Heart left ventricle (tissue), 16 donors: ENCODE measurements at regions not wholly inside any gene's neighbourhood (a gene's known extent, or its start where the extent isn't known, plus 50 kb on each side); places are given as distances from the start of the nearest gene placed in this dataset.
"Not testable (repeated sequence)": the region's sequence is repeated elsewhere in the genome, so short reads cannot be mapped to it uniquely, and the experiment has no call there.

ENCODE experiments used
- ATAC-seq, 4 donors: fragments of 200-7000 bp; cut with Tn5 transposase; one replicate each; pipeline ENCODE4 v1.9.1; 2020 to 2022; ENCODE audit warnings: moderate library complexity in 4 of 4, mild to moderate bottlenecking in 3 of 4, moderate number of reproducible peaks in 1 of 4
- DNase-seq, 5 donors: peaks; one replicate each; pipeline ENCODE4 v3.0.0-alpha.2; 2020
- H3K27ac ChIP-seq, 12 donors: fragments of 200-600 bp; sonication (generic) in 4 of 12; one replicate each; pipeline versions ENCODE4 v1.5.0 to v1.8.0; 2016 to 2022; ENCODE audit warnings: mild to moderate bottlenecking in 2 of 12
- H3K27me3 ChIP-seq, 9 donors: fragments of 200-600 bp; sonication (generic) in 2 of 9; one replicate each; pipeline versions ENCODE4 v1.5.1 to v1.8.0; 2016 to 2022; ENCODE audit warnings: mild to moderate bottlenecking in 3 of 9
- H3K36me3 ChIP-seq, 9 donors: fragments of 200-600 bp; sonication (generic) in 2 of 9; one replicate each; pipeline versions ENCODE4 v1.5.0 to v1.8.0; 2018 to 2022; ENCODE audit warnings: mild to moderate bottlenecking in 2 of 9
- H3K4me1 ChIP-seq, 12 donors: fragments of 200-600 bp; sonication (generic) in 4 of 12; one replicate each; pipeline versions ENCODE4 v1.5.0 to v1.8.0; 2016 to 2022; ENCODE audit warnings: mild to moderate bottlenecking in 3 of 12
- H3K4me3 ChIP-seq, 12 donors: fragments of 200-600 bp; sonication (generic) in 4 of 12; one replicate each; pipeline versions ENCODE4 v1.5.0 to v1.8.0; 2017 to 2022; ENCODE audit warnings: mild to moderate bottlenecking in 9 of 12, moderate library complexity in 4 of 12
- H3K9me3 ChIP-seq, 12 donors: fragments of 200-600 bp; sonication (generic) in 4 of 12; one replicate each; pipeline versions ENCODE4 v1.5.0 to v1.8.0; 2016 to 2022; ENCODE audit warnings: mild to moderate bottlenecking in 1 of 12
- CTCF ChIP-seq, 12 donors: fragments of 200-600 bp; sonication (generic) in 4 of 12; IDR thresholded peaks; one replicate each; pipeline versions ENCODE4 v1.5.0 to v1.8.0; 2018 to 2022; ENCODE audit warnings: antibody characterized with exemption in 12 of 12, mild to moderate bottlenecking in 5 of 12
- POLR2A ChIP-seq, 2 donors: fragments of 450-650 bp; IDR thresholded peaks; one replicate each; pipeline ENCODE4 v1.6.1; 2017; ENCODE audit warnings: antibody characterized with exemption in 2 of 2, mild to moderate bottlenecking in 2 of 2, moderate library complexity in 2 of 2
- WGBS, 4 donors: extraction: QIAGEN DNeasy Blood & Tissue Kit in 2 of 4; methylation state at CpG; one replicate each; pipeline versions ENCODE4 v1.1.5 to v1.1.7; 2013 to 2018; 5-methylcytosine and 5-hydroxymethylcytosine counted together
- intact Hi-C, 10 donors: fragments of 100-400 bp; cut with DNase I; formaldehyde crosslinking; loops; one replicate each; pipeline versions ENCODE4 v1.11.1 to v1.14.2; 2022
- donor health status: ischemic (EF 13 %, LVEDD 7.1; RV severe dilation, severe dysfunction).
- donor health status: healthy with polysubstance abuse.
- donor health status: DM: no; HTN: yes; CAD: no.
- donor health status: DM: no; HTN: no; CAD: no.
- donor health status: ischemic (EF 25% LVEDD 6.9; RV normal size, moderate dysfunction).
- donor health status: ischemic (EF 25% LVEDD 5.7; RV mildly dilated, moderate dysfunction).
- donor health status: healthy.
- donor health status: DM: yes; HTN: yes; CAD: no.
- donor health status: ischemic (EF 35%, LVEDD 5.7; RV mildly dilated, moderate dysfunction).
- donor health status: nonischemic (EF 11% LVEDD 7.7; RV severe dilation, severe dysfunction).
- donor health status: DM: yes; HTN: yes; CAD: no.
- donor health status: PGD.
- donor health status: ischemic (EF 29% LVEDD 5.4; RV normal size, mild dysfunction).
- donor health status: nonischemic (EF 23%, LVEDD 6.1; RV moderate dilation, normal function).

GRCh38 chr7:112933598-112933997 is 143.4 kb upstream of the TMEM168 start:
- no peaks in the 10 kb centered on the region for H3K9me3 ChIP-seq
- TF ChIP-seq POLR2A (IDR thresholded peaks at IDR 0.05): no peak
- no peak for TF ChIP-seq CTCF (IDR thresholded peaks at IDR 0.05)
- H3K4me3 ChIP-seq: no peak overlapping the region
- H3K27ac ChIP-seq: no peak overlapping the region
- no peak for ATAC-seq
- intact Hi-C loops: loop anchor here in 5 of 10 donors (10.0 kb wide), 3 partner anchors 139 to 181 kb away; partner anchors contain the start of genes SMIM30 (in 3 of the 5) and TMEM168 (in 2 of the 5)
- 82 to 89% (median 83%) methylated on average over 3 of the region's 3 CpGs for WGBS, 4 donors
- H3K4me1 ChIP-seq: peaks cover 0 to 53% (median 20%) of the 10 kb centered on the region in 12 donors
- H3K27me3 ChIP-seq: no peaks in the 10 kb centered on the region
- peaks cover 0 to 6% (median 0%) of the 10 kb centered on the region in 9 donors for H3K36me3 ChIP-seq
- no peak for DNase-seq

- WGBS, 4 donors: 60 to 80% (median 73%) methylated on average over 2 of the region's 2 CpGs
- no peak for DNase-seq
- H3K27ac ChIP-seq: peak overlapping the region in 1 of 12 donors; percentile 25
- no peaks in the 10 kb centered on the region for H3K9me3 ChIP-seq
- peaks cover 0 to 6% (median 0%) of the 10 kb centered on the region in 9 donors for H3K36me3 ChIP-seq
- H3K4me1 ChIP-seq: peaks cover 0 to 39% (median 2%) of the 10 kb centered on the region in 12 donors
- TF ChIP-seq CTCF (IDR thresholded peaks at IDR 0.05) (no peak), POLR2A (IDR thresholded peaks at IDR 0.05) (no peak)
- no peaks in the 10 kb centered on the region for H3K27me3 ChIP-seq
- peak in 1 of 4 donors; percentile 43 for ATAC-seq
- intact Hi-C loops: loop anchor here in 5 of 10 donors (10.0 kb wide), 3 partner anchors 136 to 184 kb away; partner anchors contain the start of genes SMIM30 (in 3 of the 5) and TMEM168 (in 2 of the 5)
- no peak overlapping the region for H3K4me3 ChIP-seq
Observed at GRCh38 chr7:112930787-112931186, 140.6 kb upstream of the TMEM168 start.

GRCh38 chr7:112929421-112929820 is 139.2 kb upstream of the TMEM168 start:
- DNase-seq (no peak), ATAC-seq (no peak)
- intact Hi-C loops: no loop called here
- Histone ChIP-seq H3K9me3 (no peaks in the 10 kb centered on the region), H3K27me3 (no peaks in the 10 kb centered on the region), H3K36me3 (peaks cover 0 to 6% (median 0%) of the 10 kb centered on the region in 9 donors), H3K4me3 (no peak overlapping the region), H3K27ac (no peak overlapping the region), H3K4me1 (peaks cover 0 to 40% (median 2%) of the 10 kb centered on the region in 12 donors)
- TF ChIP-seq CTCF (IDR thresholded peaks at IDR 0.05): no peak
- TF ChIP-seq POLR2A (IDR thresholded peaks at IDR 0.05): no peak
- 87 to 91% (median 90%) methylated on average over 3 of the region's 3 CpGs for WGBS, 4 donors

GRCh38 chr7:112926018-112926417 is 135.8 kb upstream of the TMEM168 start:
- no peak for TF ChIP-seq POLR2A (IDR thresholded peaks at IDR 0.05)
- TF ChIP-seq CTCF (IDR thresholded peaks at IDR 0.05): no peak
- DNase-seq (no peak), ATAC-seq (peak in 3 of 4 donors; percentile 24 to 72 (median 44))
- no peaks in the 10 kb centered on the region for H3K9me3 ChIP-seq
- intact Hi-C loops: no loop called here
- H3K36me3 ChIP-seq: no peaks in the 10 kb centered on the region
- H3K27ac ChIP-seq: peak overlapping the region in 1 of 12 donors; percentile 40
- no peak overlapping the region for H3K4me3 ChIP-seq
- no peaks in the 10 kb centered on the region for H3K27me3 ChIP-seq
- H3K4me1 ChIP-seq: peaks cover 0 to 25% (median 2%) of the 10 kb centered on the region in 12 donors

- H3K27ac ChIP-seq, H3K9me3 ChIP-seq, H3K4me3 ChIP-seq, DNase-seq, H3K36me3 ChIP-seq, H3K27me3 ChIP-seq, ATAC-seq, intact Hi-C loops, H3K4me1 ChIP-seq: not testable (repeated sequence)
- 94 to 97% (median 95%) methylated on average over 5 to 25 of the region's 25 CpGs for WGBS, 4 donors
Observed at GRCh38 chr7:112922546-112922945, 132.4 kb upstream of the TMEM168 start.

- H3K36me3 ChIP-seq: peaks cover 0 to 34% (median 17%) of the 10 kb centered on the region in 9 donors
- H3K4me3 ChIP-seq, DNase-seq, H3K27ac ChIP-seq, H3K27me3 ChIP-seq, ATAC-seq, intact Hi-C loops, H3K4me1 ChIP-seq: not testable (repeated sequence)
- WGBS, 4 donors: 92 to 97% (median 96%) methylated on average over 16 to 18 of the region's 18 CpGs
- peaks cover 0 to 12% (median 0%) of the 10 kb centered on the region in 12 donors for H3K9me3 ChIP-seq
Observed at GRCh38 chr7:112916431-112916830, 126.2 kb upstream of the TMEM168 start.
